ENCODE measurements at regions not wholly inside any gene's neighbourhood (a gene's known extent, or its start where the extent isn't known, plus 50 kb on each side); places are given as distances from the start of the nearest gene placed in this dataset.
A peak's percentile ranks its signal among the peaks of the same experiment; 100 is the strongest.

DNA sequence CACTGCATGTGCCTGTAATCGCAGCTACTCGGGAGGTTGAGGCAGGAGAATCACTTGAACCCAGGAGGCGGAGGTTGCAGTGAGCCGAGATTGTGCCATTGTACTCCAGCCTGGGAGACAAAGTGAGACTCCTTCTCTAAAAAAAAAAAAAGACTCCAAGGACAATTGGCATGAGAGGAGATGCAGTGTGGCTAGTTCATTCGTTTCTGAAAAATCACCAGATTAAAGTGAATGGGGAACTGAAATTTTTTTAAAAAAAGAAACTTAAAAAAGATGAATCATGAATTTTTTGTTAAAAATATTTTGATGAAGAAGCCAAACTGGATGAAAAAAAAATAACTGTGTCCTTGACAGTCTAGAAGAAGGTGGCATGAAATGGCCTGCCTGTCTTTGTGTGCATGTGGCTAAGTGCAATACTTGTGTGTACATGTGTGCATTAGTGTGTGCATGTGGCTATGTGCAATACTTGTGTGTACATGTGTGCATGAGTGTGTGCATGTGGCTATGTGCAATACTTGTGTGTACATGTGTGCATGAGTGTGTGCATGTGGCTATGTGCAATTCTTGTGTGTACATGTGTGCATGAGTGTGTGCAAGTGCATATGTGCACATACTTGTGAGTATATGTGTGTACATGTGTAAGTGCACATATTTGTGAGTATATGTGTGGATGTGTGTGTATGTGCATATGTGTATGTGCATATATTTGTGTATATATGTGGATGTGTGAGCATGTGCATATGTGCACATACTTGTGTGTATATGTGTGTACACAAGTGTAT, 391.7 kb upstream of the KLF6 start:
- H3K4me3 Mint-ChIP-seq (ENCODE audit: low read depth, unreplicated experiment) = no peak overlapping the region
- no peaks in the 10 kb centered on the region for H3K4me1 Mint-ChIP-seq (ENCODE audit: low read depth, unreplicated experiment)
- intact Hi-C loops (cut with micrococcal nuclease; ENCODE audit: unreplicated experiment) = no loop called here
- peaks cover 5% of the 10 kb centered on the region for H3K36me3 Mint-ChIP-seq (ENCODE audit: insufficient read depth, unreplicated experiment)
- no peak for DNase-seq
- TF ChIP-seq, protein P1, sequence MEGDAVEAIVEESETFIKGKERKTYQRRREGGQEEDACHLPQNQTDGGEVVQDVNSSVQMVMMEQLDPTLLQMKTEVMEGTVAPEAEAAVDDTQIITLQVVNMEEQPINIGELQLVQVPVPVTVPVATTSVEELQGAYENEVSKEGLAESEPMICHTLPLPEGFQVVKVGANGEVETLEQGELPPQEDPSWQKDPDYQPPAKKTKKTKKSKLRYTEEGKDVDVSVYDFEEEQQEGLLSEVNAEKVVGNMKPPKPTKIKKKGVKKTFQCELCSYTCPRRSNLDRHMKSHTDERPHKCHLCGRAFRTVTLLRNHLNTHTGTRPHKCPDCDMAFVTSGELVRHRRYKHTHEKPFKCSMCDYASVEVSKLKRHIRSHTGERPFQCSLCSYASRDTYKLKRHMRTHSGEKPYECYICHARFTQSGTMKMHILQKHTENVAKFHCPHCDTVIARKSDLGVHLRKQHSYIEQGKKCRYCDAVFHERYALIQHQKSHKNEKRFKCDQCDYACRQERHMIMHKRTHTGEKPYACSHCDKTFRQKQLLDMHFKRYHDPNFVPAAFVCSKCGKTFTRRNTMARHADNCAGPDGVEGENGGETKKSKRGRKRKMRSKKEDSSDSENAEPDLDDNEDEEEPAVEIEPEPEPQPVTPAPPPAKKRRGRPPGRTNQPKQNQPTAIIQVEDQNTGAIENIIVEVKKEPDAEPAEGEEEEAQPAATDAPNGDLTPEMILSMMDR (IDR thresholded peaks at IDR 0.05; ENCODE audit: unreplicated experiment) = no peak
- no peaks in the 10 kb centered on the region for H3K27me3 Mint-ChIP-seq (ENCODE audit: unreplicated experiment)
- no TSS peak for BruUV-seq (replicated peaks)
- CTCF ChIA-PET = no interaction called here
- H3K27ac Mint-ChIP-seq (ENCODE audit: unreplicated experiment) = no peak overlapping the region
- no peaks in the 10 kb centered on the region for H3K9me3 Mint-ChIP-seq (ENCODE audit: low read depth, unreplicated experiment)

DNA sequence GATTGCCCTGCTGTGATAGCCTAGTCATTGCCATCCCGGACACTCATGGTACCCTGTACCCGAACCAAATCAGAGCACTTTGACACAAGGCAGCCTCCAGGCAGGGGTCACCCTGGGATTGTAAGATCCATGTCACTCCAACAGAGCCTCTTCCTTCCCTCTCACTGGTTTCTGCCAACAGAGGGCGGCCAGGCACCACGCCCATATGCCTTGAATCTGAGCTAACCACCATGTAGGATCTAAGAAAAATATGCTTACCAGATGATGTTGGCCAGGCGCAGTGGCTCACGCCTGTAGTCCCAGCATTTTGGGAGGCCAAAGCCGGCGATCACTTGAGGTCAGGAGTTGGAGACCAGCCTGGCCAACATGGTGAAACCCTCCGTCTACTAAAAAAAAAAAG, 389.2 kb upstream of the KLF6 start:
- BruUV-seq (replicated peaks) = no TSS peak
- DNase-seq = peak; percentile 25
- no peak overlapping the region for H3K27ac Mint-ChIP-seq (ENCODE audit: unreplicated experiment)
- TF ChIP-seq, protein P1 (IDR thresholded peaks at IDR 0.05; ENCODE audit: unreplicated experiment) = no peak
- H3K4me1 Mint-ChIP-seq (ENCODE audit: low read depth, unreplicated experiment) = no peaks in the 10 kb centered on the region
- no peaks in the 10 kb centered on the region for H3K27me3 Mint-ChIP-seq (ENCODE audit: unreplicated experiment)
- H3K4me3 Mint-ChIP-seq (ENCODE audit: low read depth, unreplicated experiment) = no peak overlapping the region
- intact Hi-C loops (cut with micrococcal nuclease; ENCODE audit: unreplicated experiment) = no loop called here
- CTCF ChIA-PET = interaction anchor here (0.7 kb wide), 3 partner anchors 267 to 596 kb away, joined by 3 to 6 read pairs (median 4); no protein-coding TSS in a partner anchor
- no peaks in the 10 kb centered on the region for H3K9me3 Mint-ChIP-seq (ENCODE audit: low read depth, unreplicated experiment)
- peaks cover 5% of the 10 kb centered on the region for H3K36me3 Mint-ChIP-seq (ENCODE audit: insufficient read depth, unreplicated experiment)

DNA sequence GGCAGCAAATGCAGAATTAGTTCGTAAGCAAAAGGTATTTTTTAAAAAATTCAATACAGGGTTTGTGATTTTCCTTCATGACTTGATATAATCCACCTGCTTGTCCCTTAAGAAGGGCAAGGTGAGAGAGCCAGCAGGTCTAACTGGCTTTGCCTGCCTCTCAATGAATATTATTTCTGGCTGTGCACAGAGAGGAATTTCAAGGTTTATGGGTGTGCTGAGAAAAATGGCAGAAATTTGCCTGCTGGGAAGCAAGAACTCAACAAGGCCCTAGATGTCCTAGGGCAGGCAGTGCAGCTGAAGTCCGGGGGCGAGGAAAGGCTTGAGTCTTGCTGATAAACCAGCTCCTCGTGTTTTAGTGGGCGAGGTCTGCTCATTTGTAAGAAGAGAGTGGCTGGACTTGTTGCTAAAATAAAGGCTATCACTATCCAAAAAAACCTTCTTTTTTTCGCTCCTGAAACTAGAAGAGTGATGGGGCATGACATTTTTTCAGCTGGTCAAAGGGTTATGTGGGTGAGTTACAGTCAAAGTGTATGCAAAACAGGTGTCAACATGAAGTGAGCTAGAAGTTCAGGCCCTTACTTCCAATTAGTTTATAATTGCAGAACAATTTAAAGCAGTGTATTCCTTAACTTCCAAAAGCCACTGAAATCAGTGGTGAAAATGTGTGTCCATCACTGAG, 385.8 kb upstream of the KLF6 start:
- no TSS peak for BruUV-seq (replicated peaks)
- intact Hi-C loops (cut with micrococcal nuclease; ENCODE audit: unreplicated experiment) = no loop called here
- TF ChIP-seq, protein P1 (IDR thresholded peaks at IDR 0.05; ENCODE audit: unreplicated experiment) = no peak
- Mint-ChIP-seq H3K4me3 (ENCODE audit: low read depth, unreplicated experiment) (no peak overlapping the region), H3K9me3 (ENCODE audit: low read depth, unreplicated experiment) (no peaks in the 10 kb centered on the region), H3K4me1 (ENCODE audit: low read depth, unreplicated experiment) (no peaks in the 10 kb centered on the region), H3K36me3 (ENCODE audit: insufficient read depth, unreplicated experiment) (peaks cover 5% of the 10 kb centered on the region), H3K27me3 (ENCODE audit: unreplicated experiment) (no peaks in the 10 kb centered on the region), H3K27ac (ENCODE audit: unreplicated experiment) (no peak overlapping the region)
- no peak for DNase-seq
- CTCF ChIA-PET = no interaction called here

DNA sequence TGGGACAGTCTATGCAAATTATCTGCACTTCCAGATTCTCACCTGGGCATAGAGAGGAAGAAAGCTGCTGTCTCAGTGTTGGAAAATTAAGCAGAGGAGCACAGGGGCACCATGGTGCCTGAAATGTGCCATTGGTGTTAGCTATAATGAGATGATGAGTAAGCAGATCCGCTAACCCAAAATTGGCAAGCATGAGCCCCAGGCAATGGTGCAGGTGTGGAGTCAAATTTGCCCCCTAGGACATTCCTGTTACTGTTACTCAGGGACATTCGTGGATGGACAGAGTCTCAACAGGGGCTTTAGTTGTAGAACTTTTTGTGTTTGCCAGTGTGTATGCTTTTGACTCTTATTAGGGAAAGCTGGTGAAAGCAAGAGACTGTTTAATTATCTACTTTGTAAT, 385.2 kb upstream of the KLF6 start:
- H3K27me3 Mint-ChIP-seq (ENCODE audit: unreplicated experiment) = no peaks in the 10 kb centered on the region
- no peaks in the 10 kb centered on the region for H3K4me1 Mint-ChIP-seq (ENCODE audit: low read depth, unreplicated experiment)
- intact Hi-C loops (cut with micrococcal nuclease; ENCODE audit: unreplicated experiment) = no loop called here
- CTCF ChIA-PET = no interaction called here
- no peak overlapping the region for H3K27ac Mint-ChIP-seq (ENCODE audit: unreplicated experiment)
- H3K9me3 Mint-ChIP-seq (ENCODE audit: low read depth, unreplicated experiment) = no peaks in the 10 kb centered on the region
- DNase-seq = no peak
- no TSS peak for BruUV-seq (replicated peaks)
- peaks cover 5% of the 10 kb centered on the region for H3K36me3 Mint-ChIP-seq (ENCODE audit: insufficient read depth, unreplicated experiment)
- no peak overlapping the region for H3K4me3 Mint-ChIP-seq (ENCODE audit: low read depth, unreplicated experiment)
- TF ChIP-seq, protein P1 (IDR thresholded peaks at IDR 0.05; ENCODE audit: unreplicated experiment) = no peak

Data from Calu3 (cell line).